GM18498 (cell line): ENCODE measurements at regions not wholly inside any gene's neighbourhood (a gene's known extent, or its start where the extent isn't known, plus 50 kb on each side); places are given as distances from the start of the nearest gene placed in this dataset.

Experiments
- ATAC-seq: cut with Tn5 transposase; IDR thresholded peaks from one replicate; pipeline ENCODE4 v1.9.1; 2021; ENCODE audit warnings: mild to moderate bottlenecking, moderate library complexity; ENCODE audit not compliant: unreplicated experiment

- no peak for ATAC-seq
Observed at GRCh38 chr12:84689638-84690037, 223.0 kb downstream of the SLC6A15 start.

GRCh38 chr12:84685379-84685778 is 227.2 kb downstream of the SLC6A15 start:
- ATAC-seq, result no peak

- no peak for ATAC-seq
Observed at GRCh38 chr12:84676787-84677186, 235.8 kb downstream of the SLC6A15 start.

DNA sequence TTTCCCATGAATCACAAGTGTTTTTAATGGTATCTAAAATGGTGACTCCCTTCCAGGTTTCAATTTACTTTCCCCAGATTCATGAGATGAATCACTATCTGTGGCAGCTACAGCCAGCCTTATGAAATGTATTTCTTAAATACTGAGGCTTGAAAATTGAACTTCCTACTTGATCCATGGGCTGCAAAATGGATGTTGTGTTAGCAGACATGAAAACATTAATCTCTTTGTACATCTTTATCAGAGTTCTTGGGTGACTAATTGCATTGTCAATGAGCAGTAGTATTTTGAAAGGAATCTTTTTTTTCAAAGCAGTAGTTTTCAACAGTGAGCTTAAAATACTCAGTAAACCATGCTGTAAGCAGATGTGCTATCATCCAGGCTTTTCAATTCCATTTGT is 250.8 kb downstream of the SLC6A15 start:
- no peak for ATAC-seq

DNA sequence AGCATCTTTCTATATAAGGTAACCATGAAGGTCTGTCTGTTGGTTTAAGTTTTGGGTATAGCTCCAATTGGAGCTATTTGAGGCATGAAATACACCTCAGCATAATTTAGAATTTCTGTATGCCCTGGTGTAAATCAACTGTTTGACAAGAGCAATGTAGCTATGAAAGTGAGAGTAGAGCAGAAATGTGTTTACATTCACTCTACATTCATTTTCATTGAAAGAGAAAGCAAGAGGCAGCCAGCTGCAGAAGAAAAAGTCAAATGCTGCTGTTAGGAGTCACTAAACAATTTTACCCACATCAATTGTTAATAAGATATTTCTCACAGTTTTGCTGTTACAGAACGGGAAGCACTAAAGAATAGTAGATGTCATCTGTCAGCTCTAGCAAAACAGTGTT is 252.5 kb downstream of the SLC6A15 start:
- peak; percentile 59 for ATAC-seq

DNA sequence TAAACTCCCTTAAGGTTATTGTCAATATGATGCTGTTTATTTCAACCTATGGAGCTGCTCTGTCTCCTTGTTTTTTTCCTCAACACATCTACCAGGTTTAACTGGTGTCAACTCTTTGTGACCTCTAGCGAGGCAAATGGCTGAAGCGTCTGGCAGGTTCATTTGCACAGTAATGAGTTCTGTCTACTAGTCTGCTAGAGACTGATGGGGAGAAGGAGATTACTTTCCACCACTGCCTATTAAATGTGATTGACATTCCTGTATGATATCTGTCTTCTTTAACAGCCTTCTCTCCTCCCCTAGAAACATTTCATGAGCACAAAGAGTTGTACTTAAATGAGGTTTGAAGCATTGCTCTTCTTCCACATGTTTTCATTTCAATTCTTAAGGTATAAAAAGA is 253.7 kb downstream of the SLC6A15 start:
- ATAC-seq, result no peak

DNA sequence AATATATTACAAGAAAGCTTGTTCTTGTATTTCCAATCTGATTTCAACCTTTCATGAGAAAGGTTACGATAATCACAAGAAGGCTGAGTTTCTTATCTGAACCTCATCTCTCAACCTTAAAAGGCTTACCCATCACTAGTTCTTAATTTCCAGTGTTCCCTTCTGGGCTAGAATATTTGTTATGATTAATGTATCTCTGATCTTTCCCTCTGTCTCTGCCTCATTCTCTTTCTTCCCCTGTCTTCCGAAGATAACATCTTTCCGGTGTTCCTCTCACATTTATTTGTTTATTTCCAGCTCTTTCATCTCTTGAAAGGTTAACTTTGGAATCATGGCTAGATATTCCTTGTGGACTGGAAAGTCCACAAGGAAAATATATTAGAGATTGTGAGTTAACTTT is 255.9 kb downstream of the SLC6A15 start:
- no peak for ATAC-seq

- no peak for ATAC-seq
Observed at GRCh38 chr12:84653482-84653881, 259.1 kb downstream of the SLC6A15 start.

DNA sequence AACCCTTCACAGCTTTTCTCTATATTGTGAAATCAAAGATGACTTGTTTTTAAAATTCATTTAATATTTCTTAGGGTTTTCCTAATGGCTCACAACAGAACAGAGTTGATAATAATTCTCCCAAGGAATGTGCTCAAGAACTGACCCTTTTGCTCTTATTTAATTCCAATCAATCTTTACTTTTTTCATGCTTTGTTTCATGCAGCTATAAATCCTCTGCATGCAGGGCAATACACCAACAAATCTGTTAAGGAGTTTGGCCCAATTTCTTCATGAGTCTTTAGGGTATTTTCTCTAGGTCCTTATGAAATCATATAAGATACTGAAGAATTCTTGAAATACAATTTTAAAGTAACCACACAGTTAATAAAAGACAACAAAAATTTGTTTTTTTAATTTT is 264.2 kb downstream of the SLC6A15 start:
- ATAC-seq, result no peak

- no peak for ATAC-seq
Observed at GRCh38 chr12:84644908-84645307, 267.7 kb downstream of the SLC6A15 start.

GRCh38 chr12:84643993-84644392 is 268.6 kb downstream of the SLC6A15 start:
- no peak for ATAC-seq

DNA sequence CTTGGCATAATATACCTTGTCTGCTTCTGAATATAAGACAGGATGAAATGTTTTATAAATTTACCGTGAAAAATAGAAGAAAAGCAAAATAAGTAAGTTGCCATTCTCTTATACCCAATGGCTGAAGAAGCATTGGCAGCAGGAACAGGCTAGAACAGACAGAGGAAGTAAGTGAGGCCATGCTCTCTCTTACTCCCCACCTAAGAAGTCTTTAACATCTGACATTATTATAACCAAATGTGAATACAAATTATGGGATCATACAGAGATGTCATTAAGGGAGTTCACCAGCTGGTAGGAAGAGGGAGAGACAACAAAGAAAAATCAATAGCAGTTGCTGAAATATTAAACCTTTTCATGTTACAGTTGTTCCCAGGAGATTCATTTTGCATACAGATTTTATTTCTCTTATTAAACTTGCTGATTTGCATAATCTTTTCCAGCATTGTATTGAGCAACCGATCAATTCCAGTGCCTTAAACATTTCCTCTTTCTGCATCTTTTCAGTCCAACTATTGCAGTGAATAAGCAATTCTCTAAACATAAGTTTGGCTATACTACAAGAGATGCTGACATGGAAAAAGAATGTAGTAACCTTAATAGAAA is 270.6 kb downstream of the SLC6A15 start:
- ATAC-seq, result no peak

GRCh38 chr12:84638811-84639368 is 273.7 kb downstream of the SLC6A15 start:
- no peak for ATAC-seq

DNA sequence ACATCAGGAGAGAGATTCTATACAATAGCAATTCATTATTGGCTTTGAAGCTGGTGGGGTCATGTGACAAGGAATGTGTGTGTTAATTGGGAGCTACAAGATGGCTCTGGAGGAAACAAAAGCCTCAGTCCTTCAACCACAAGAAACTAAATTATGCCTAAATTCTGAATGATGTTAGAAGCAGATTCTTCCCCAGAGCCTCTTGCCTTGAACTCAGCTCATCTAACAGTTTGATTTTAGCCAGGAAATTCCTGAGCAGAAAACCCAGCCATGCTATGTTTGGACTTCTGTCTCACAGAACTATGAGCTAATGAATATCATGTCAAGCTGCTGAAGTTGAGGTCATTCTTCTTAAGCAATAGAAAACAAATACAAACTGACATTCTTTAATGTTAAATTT is 274.7 kb downstream of the SLC6A15 start:
- no peak for ATAC-seq

- no peak for ATAC-seq
Observed at GRCh38 chr12:84636801-84637290, 275.8 kb downstream of the SLC6A15 start.

DNA sequence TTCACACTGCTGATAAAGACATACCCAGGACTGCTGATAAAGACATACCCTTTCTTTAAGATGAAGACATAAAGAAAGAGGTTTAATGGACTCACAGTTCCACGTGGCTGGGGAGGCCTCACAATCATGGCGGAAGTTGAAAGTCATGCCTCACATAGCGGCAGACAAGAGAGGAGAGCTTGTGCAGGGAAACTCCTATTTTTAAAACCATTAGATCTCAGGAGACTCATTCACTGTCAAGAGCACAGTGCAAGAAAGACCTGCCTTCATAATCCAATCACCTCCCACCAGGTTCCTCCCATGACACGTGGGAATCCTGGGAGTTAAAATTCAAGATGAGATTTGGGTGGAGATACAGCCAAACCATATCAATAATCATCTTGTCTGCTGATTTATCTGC is 278.1 kb downstream of the SLC6A15 start:
- ATAC-seq, result no peak

DNA sequence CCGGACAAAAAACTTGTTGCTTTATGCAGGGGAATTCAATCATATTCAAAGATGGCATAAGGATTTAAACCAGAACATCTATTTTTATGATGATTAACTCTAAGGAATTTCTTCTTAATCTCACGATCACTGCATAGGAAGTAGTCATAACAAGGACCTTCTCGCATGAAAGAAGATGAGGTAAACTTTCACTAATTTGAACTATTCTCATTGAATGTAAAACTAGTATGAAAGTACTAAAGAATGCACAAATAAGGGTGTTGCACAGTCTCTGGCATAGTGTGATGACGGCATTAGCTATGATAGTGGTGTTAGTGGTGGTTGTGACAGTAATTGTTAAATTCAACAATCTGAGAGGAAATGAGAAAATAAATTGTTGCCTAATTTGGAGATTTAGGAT is 280.0 kb downstream of the SLC6A15 start:
- ATAC-seq, result no peak

- ATAC-seq, result no peak
Observed at GRCh38 chr12:84631020-84631419, 281.6 kb downstream of the SLC6A15 start.

- ATAC-seq, result no peak
Observed at GRCh38 chr12:84627593-84627992, 285.0 kb downstream of the SLC6A15 start.

GRCh38 chr12:84624601-84625000 is 288.0 kb downstream of the SLC6A15 start:
- no peak for ATAC-seq

- ATAC-seq, result no peak
Observed at GRCh38 chr12:84619053-84619571, 293.5 kb downstream of the SLC6A15 start.

DNA sequence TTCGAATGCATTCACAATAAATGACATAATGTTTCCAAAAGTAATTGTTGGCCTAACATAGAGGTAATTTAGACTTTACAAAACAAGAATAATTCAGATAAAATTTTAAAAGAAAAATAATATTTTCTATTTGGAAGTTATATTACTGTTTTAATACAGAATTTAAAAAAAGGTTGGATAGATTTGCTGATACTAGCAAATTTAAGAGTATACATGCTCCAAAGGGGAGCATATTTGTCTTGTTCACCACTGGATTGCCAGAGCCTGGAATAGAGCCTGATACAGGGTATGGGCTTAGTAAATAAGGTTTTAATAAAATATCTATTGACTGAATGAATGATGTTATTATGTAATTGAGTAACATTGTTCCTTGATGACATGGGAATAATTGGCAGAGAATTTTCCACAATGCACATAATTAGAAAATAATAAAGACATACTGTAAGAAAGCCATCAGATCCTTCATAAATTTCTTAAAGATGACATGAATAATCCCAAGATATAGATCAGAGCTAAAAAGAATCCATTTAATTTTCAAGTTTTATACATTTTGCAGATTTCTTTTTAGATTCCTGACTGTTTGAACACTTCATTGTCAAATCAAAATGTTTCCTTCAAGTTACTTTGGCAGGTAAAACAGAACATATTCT is 305.3 kb downstream of the SLC6A15 start:
- no peak for ATAC-seq
